HepG2 (cell line): ENCODE measurements at regions not wholly inside any gene's neighbourhood (a gene's known extent, or its start where the extent isn't known, plus 50 kb on each side); places are given as distances from the start of the nearest gene placed in this dataset.

ENCODE experiments used
- ATAC-seq: fragments of 200-7000 bp; cut with Tn5 transposase; 3 replicates; pipeline ENCODE4 v1.9.1; 2020; ENCODE audit warnings: mild to moderate bottlenecking, moderate library complexity
- BruUV-seq: library from RNA; stranded (reverse); fragments of 400-500 nt; replicated peaks from 2 replicates; lab custom pipeline; 2021; lab: Mats Ljungman, UMichigan
- CTCF ChIA-PET: fragments of 300-600 bp; formaldehyde crosslinking; extraction: SDS; loops from one replicate; lab custom pipeline; 2021; ENCODE audit warnings: low total read pairs, inconsistent platforms, low intra/inter-chr PET ratio; lab: Yijun Ruan, JAX
- POLR2A ChIA-PET: fragments of 350-600 bp; sonication (Branson Sonifier 250); formaldehyde crosslinking; loops from one replicate; lab custom pipeline; 2020; ENCODE audit warnings: antibody characterized with exemption, inconsistent platforms; lab: Yijun Ruan, JAX
- DNase-seq: peaks from one replicate; pipeline ENCODE4 v3.0.0-alpha.2; 2015; ENCODE audit warnings: low spot score
- FAIRE-seq: peaks from 3 replicates; lab custom pipeline; 2011; peaks lifted over from hg19 to GRCh38; lab: Jason Lieb, UNC
- H2AFZ ChIP-seq: one replicate; pipeline ENCODE4 v1.6.1; 2011; ENCODE audit warnings: low read length, inconsistent platforms
- H3K27ac ChIP-seq: fragments of 300-600 bp; 3 replicates; pipeline ENCODE4 v1.8.0; 2011; ENCODE audit warnings: mixed run types, mild to moderate bottlenecking, mixed read lengths, low read length, inconsistent platforms; ENCODE audit not compliant: insufficient read depth; ENCODE audit errors: extremely low read length
- H3K27me3 ChIP-seq, 2 experiments: fragments of 200-600 bp in 1 of 2; 2 replicates in 1 of 2; 3 replicates in 1 of 2; pipeline versions ENCODE4 v1.6.0 to v1.8.0; 2011; ENCODE audit warnings: low read length in 2 of 2, mild to moderate bottlenecking in 2 of 2, moderate library complexity in 2 of 2, inconsistent platforms in 1 of 2; ENCODE audit not compliant: insufficient read depth in 2 of 2, control insufficient read depth in 1 of 2
- H3K36me3 ChIP-seq, 2 experiments: fragments of 200-600 bp in 1 of 2; replicated peaks in 1 of 2; 2 replicates in 1 of 2; 3 replicates in 1 of 2; pipeline versions ENCODE4 v1.5.1 to v1.8.0; 2011; ENCODE audit warnings: low read length in 2 of 2, inconsistent platforms in 1 of 2; ENCODE audit not compliant: insufficient read depth in 2 of 2, control insufficient read depth in 1 of 2
- H3K4me1 ChIP-seq: 2 replicates; pipeline ENCODE4 v1.5.1; 2012; ENCODE audit warnings: low read length, inconsistent platforms; ENCODE audit not compliant: insufficient read depth
- H3K4me2 ChIP-seq: 2 replicates; pipeline ENCODE4 v1.6.0; 2011; ENCODE audit warnings: low read depth, low read length, inconsistent platforms
- H3K4me3 ChIP-seq, 3 experiments: fragments of 200-600 bp in 1 of 3; sonication (generic), shearing (Covaris generic) in 1 of 3; replicated peaks in 1 of 3; 2 replicates each; pipeline ENCODE4 v1.5.1; 2011 to 2016; ENCODE audit warnings: low read length in 3 of 3, inconsistent platforms in 2 of 3, low read depth in 2 of 3, mild to moderate bottlenecking in 2 of 3, control low read depth in 1 of 3, mixed read lengths in 1 of 3; ENCODE audit not compliant: insufficient read depth in 1 of 3
- H3K79me2 ChIP-seq: one replicate; pipeline ENCODE4 v1.6.1; 2011; ENCODE audit warnings: low read length, inconsistent platforms; ENCODE audit not compliant: insufficient read depth
- H3K9ac ChIP-seq: 2 replicates; pipeline ENCODE4 v1.6.0; 2011; ENCODE audit warnings: mild to moderate bottlenecking, low read depth, low read length, inconsistent platforms; ENCODE audit not compliant: insufficient read depth
- H3K9me3 ChIP-seq: 2 replicates; pipeline ENCODE4 v1.5.1; 2012; ENCODE audit warnings: mild to moderate bottlenecking, low read length
- H4K20me1 ChIP-seq: 2 replicates; pipeline ENCODE4 v1.6.0; 2011; ENCODE audit warnings: inconsistent platforms, mild to moderate bottlenecking, low read length, moderate library complexity; ENCODE audit not compliant: insufficient read depth
- HOMEZ ChIP-seq: IDR thresholded peaks from 2 replicates; pipeline ENCODE4 v1.6.1; 2016; ENCODE audit warnings: low read depth
- MBNL3 ChIP-seq: fragments of 250-450 bp; sonication (Bioruptor Pico); conservative IDR thresholded peaks from 2 replicates; pipeline ENCODE4 v1.8.0; 2022; ENCODE audit warnings: mild to moderate bottlenecking, inconsistent platforms
- PRDM15 ChIP-seq: sonication (generic); formaldehyde crosslinking; IDR thresholded peaks from 2 replicates; pipeline ENCODE4 v1.4.0; 2020; ENCODE audit warnings: missing genetic modification reagents
- RFXANK ChIP-seq: IDR thresholded peaks from 2 replicates; pipeline ENCODE4 v1.6.1; 2016
- ZBTB26 ChIP-seq: IDR thresholded peaks from 2 replicates; pipeline ENCODE4 v1.6.1; 2016; ENCODE audit warnings: missing compliant biosample characterization, missing genetic modification reagents, borderline replicate concordance
- ZNF12 ChIP-seq: sonication (generic); formaldehyde crosslinking; IDR thresholded peaks from 2 replicates; pipeline ENCODE4 v1.5.0; 2020; ENCODE audit warnings: missing genetic modification reagents
- ZNF142 ChIP-seq: sonication (generic); formaldehyde crosslinking; IDR thresholded peaks from 2 replicates; pipeline ENCODE4 v1.4.0; 2020; ENCODE audit warnings: missing genetic modification reagents
- ZNF20 ChIP-seq: sonication (generic); formaldehyde crosslinking; IDR thresholded peaks from 2 replicates; pipeline ENCODE4 v1.4.0; 2020; ENCODE audit warnings: mild to moderate bottlenecking, moderate library complexity, missing genetic modification reagents
- ZNF878 ChIP-seq: sonication (generic); formaldehyde crosslinking; IDR thresholded peaks from 2 replicates; pipeline ENCODE4 v1.8.1; 2023; ENCODE audit warnings: mild to moderate bottlenecking, missing genetic modification reagents, moderate library complexity
- WGBS: methylation state at CpG from one replicate; pipeline ENCODE4 v1.1.6; 2017; ENCODE audit warnings: low lambda C conversion rate; 5-methylcytosine and 5-hydroxymethylcytosine counted together
- in situ Hi-C: cut with HindIII; loops from 2 replicates; pipeline ENCODE4 v1.10.0; 2017; ENCODE audit warnings: low pct_unique_long_range_greater_than_20kb; ENCODE audit not compliant: extremely low pct_ligation_motif_present
- intact Hi-C: fragments of 100-400 bp; cut with micrococcal nuclease; formaldehyde crosslinking; loops from one replicate; pipeline ENCODE4 v1.10.0; 2022; ENCODE audit not compliant: unreplicated experiment

- TF ChIP-seq HOMEZ (CRISPR knock-in tag) (no peak), ZNF142 (CRISPR knock-in tag) (no peak), ZBTB26 (CRISPR knock-in tag) (no peak)
These were observed 219.1 kb upstream of the C14orf180 start (continued) for GRCh38 chr14:104360501-104360900.

- no peaks in the 10 kb centered on the region for H3K9me3 ChIP-seq
- ATAC-seq (no peak), DNase-seq (no peak), FAIRE-seq (no peak)
- no peaks in the 10 kb centered on the region for H3K36me3 ChIP-seq
- 3% methylated on average over 13 of the region's 14 CpGs for WGBS
- no TSS peak for BruUV-seq
- H3K4me2 ChIP-seq: no peak overlapping the region
- peaks cover 9 to 82% of the 10 kb centered on the region in 2 experiments; a peak in 4 of 5 replicates for H3K27me3 ChIP-seq
- H3K9ac ChIP-seq: no peak overlapping the region
- H2AFZ ChIP-seq: no peak overlapping the region
- CTCF ChIA-PET: no interaction called here
- no peaks in the 10 kb centered on the region for H3K4me1 ChIP-seq
- POLR2A ChIA-PET: no interaction called here
- no peaks in the 10 kb centered on the region for H3K79me2 ChIP-seq
- peaks cover 4% of the 10 kb centered on the region; the same call in 1 of the 2 replicates for H4K20me1 ChIP-seq
- in situ Hi-C loops: no loop called here
- no peak overlapping the region for H3K27ac ChIP-seq
- intact Hi-C loops: no loop called here
- no peak overlapping the region for H3K4me3 ChIP-seq
- no peak for TF ChIP-seq ZNF878 (CRISPR knock-in tag)
- TF ChIP-seq ZNF20 (CRISPR knock-in tag): no peak
- no peak for TF ChIP-seq MBNL3 (CRISPR knock-in tag)
- TF ChIP-seq RFXANK (CRISPR knock-in tag): no peak
- TF ChIP-seq PRDM15: no peak
- TF ChIP-seq ZNF12 (CRISPR knock-in tag): no peak
These were observed 218.4 kb upstream of the C14orf180 start for GRCh38 chr14:104361101-104361591.
